HCT116 (cell line): ENCODE measurements at regions not wholly inside any gene's neighbourhood (a gene's known extent, or its start where the extent isn't known, plus 50 kb on each side); places are given as distances from the start of the nearest gene placed in this dataset.

Experiments used
- ATAC-seq: fragments of 200-7000 bp; cut with Tn5 transposase; 2 replicates; pipeline ENCODE4 v1.9.1; 2020; ENCODE audit warnings: mild to moderate bottlenecking, moderate library complexity
- BruUV-seq: library from RNA; stranded (reverse); fragments of 400-500 nt; replicated peaks from 2 replicates; lab custom pipeline; 2021; lab: Mats Ljungman, UMichigan
- CTCF ChIA-PET: fragments of 300-600 bp; sonication (Branson Sonifier 250); formaldehyde crosslinking; loops from one replicate; lab custom pipeline; 2021; ENCODE audit warnings: antibody characterized with exemption; lab: Charles Lee
- POLR2A ChIA-PET: fragments of 300-600, 350-600 bp; sonication (Branson Sonifier 250); formaldehyde crosslinking; loops from one replicate; lab custom pipeline; 2021; ENCODE audit warnings: antibody characterized with exemption; lab: Charles Lee
- RAD21 ChIA-PET, 2 experiments: fragments of 300-600 bp; sonication (Branson Sonifier 250); formaldehyde crosslinking; loops; one replicate each; lab custom pipeline; 2023; ENCODE audit warnings: low total read pairs in 2 of 2; ENCODE audit not compliant: uncharacterized antibody in 2 of 2, unreplicated experiment in 2 of 2, low non-redundant PET in 1 of 2; lab: Charles Lee
- DNase-seq: peaks from one replicate; pipeline ENCODE4 v3.0.0-alpha.2; 2010; ENCODE audit warnings: low read depth, low spot score
- H2AFZ ChIP-seq: fragments of 200-600 bp; shearing (Covaris generic), sonication (generic); 2 replicates; pipeline ENCODE4 v1.6.1; 2017; ENCODE audit warnings: low read depth, mixed run types, mixed read lengths, antibody characterized with exemption, low read length; ENCODE audit not compliant: poor library complexity, severe bottlenecking
- H3K27ac ChIP-seq: 2 replicates; pipeline ENCODE4 v1.5.1; 2012; ENCODE audit warnings: low read depth, low read length
- H3K27me3 ChIP-seq: fragments of 200-600 bp; sonication (generic); 2 replicates; pipeline ENCODE4 v1.6.1; 2016; ENCODE audit warnings: mixed run types, low read length, mixed read lengths; ENCODE audit not compliant: insufficient read depth
- H3K36me3 ChIP-seq, 2 experiments: fragments of 200-500 bp in 1 of 2; fragments of 200-600 bp in 1 of 2; sonication (Bioruptor generic) in 1 of 2; sonication (generic) in 1 of 2; 2 replicates each; pipeline versions ENCODE4 v1.5.1 to v1.6.1; 2014 to 2016; ENCODE audit warnings: low read length in 2 of 2, inconsistent platforms in 1 of 2, mixed read lengths in 1 of 2, mixed run types in 1 of 2; ENCODE audit not compliant: insufficient read depth in 2 of 2, control insufficient read depth in 1 of 2
- H3K4me1 ChIP-seq, 2 experiments: fragments of 200-600 bp in 1 of 2; sonication (generic) in 1 of 2; 2 replicates each; pipeline versions ENCODE4 v1.5.1 to v1.6.1; 2012 to 2017; ENCODE audit warnings: low read length in 2 of 2, inconsistent platforms in 1 of 2, mild to moderate bottlenecking in 1 of 2, mixed read lengths in 1 of 2, mixed run types in 1 of 2, moderate library complexity in 1 of 2; ENCODE audit not compliant: insufficient read depth in 2 of 2, control insufficient read depth in 1 of 2
- H3K4me2 ChIP-seq: fragments of 200-600 bp; sonication (generic); 2 replicates; pipeline ENCODE4 v1.6.1; 2017; ENCODE audit warnings: mixed run types, low read length, mixed read lengths
- H3K4me3 ChIP-seq, 2 experiments: fragments of 200-600 bp in 1 of 2; sonication (generic) in 1 of 2; replicated peaks in 1 of 2; 2 replicates each; pipeline ENCODE4 v1.5.1; 2011 to 2016; ENCODE audit warnings: low read length in 2 of 2, control low read depth in 1 of 2, low read depth in 1 of 2, mild to moderate bottlenecking in 1 of 2, mixed read lengths in 1 of 2, mixed run types in 1 of 2
- H3K79me2 ChIP-seq: fragments of 200-600 bp; sonication (generic); 2 replicates; pipeline ENCODE4 v1.6.1; 2017; ENCODE audit warnings: mild to moderate bottlenecking, mixed run types, low read length, moderate library complexity, mixed read lengths; ENCODE audit not compliant: insufficient read depth
- H3K9ac ChIP-seq: fragments of 200-600 bp; sonication (generic); 2 replicates; pipeline ENCODE4 v1.6.1; 2016; ENCODE audit warnings: low read length, mixed read lengths
- H3K9me2 ChIP-seq: fragments of 200-600 bp; sonication (generic), shearing (Covaris generic); 2 replicates; pipeline ENCODE4 v1.6.1; 2017; ENCODE audit warnings: mixed run types, mild to moderate bottlenecking, moderate library complexity; ENCODE audit not compliant: insufficient read depth
- H3K9me3 ChIP-seq, 2 experiments: fragments of 200-500 bp in 1 of 2; fragments of 200-600 bp in 1 of 2; sonication (Bioruptor generic) in 1 of 2; sonication (generic) in 1 of 2; 2 replicates each; pipeline ENCODE4 v1.6.1; 2014 to 2017; ENCODE audit warnings: low read length in 2 of 2, mixed read lengths in 2 of 2, inconsistent platforms in 1 of 2, low read depth in 1 of 2, mild to moderate bottlenecking in 1 of 2, mixed run types in 1 of 2, moderate library complexity in 1 of 2; ENCODE audit not compliant: control insufficient read depth in 1 of 2, insufficient read depth in 1 of 2
- H4K20me1 ChIP-seq: fragments of 200-600 bp; sonication (generic), shearing (Covaris generic); 2 replicates; pipeline ENCODE4 v1.6.1; 2017; ENCODE audit warnings: mixed run types, mild to moderate bottlenecking, moderate library complexity; ENCODE audit not compliant: insufficient read depth
- ATF3 ChIP-seq: IDR thresholded peaks from 2 replicates; pipeline ENCODE4 v1.6.1; 2012
- CBX3 ChIP-seq: IDR thresholded peaks from 2 replicates; pipeline ENCODE4 v1.6.1; 2012; ENCODE audit warnings: low read depth
- CEBPB ChIP-seq: IDR thresholded peaks from 2 replicates; pipeline ENCODE4 v1.6.1; 2012; ENCODE audit warnings: low read depth
- CTCF ChIP-seq, 3 experiments: fragments of 200-600 bp in 1 of 3; sonication (generic) in 1 of 3; IDR thresholded peaks in 2 of 3; conservative IDR thresholded peaks in 1 of 3; 2 replicates each; pipeline ENCODE4 v1.5.1; 2012 to 2017; ENCODE audit warnings: low read depth in 2 of 3, low read length in 2 of 3, antibody characterized with exemption in 1 of 3, borderline replicate concordance in 1 of 3, control low read depth in 1 of 3, mild to moderate bottlenecking in 1 of 3, mixed read lengths in 1 of 3, mixed run types in 1 of 3, moderate library complexity in 1 of 3; ENCODE audit not compliant: insufficient read depth in 1 of 3
- EGR1 ChIP-seq: IDR thresholded peaks from 2 replicates; pipeline ENCODE4 v1.6.1; 2012; ENCODE audit warnings: low read depth
- ELF1 ChIP-seq: IDR thresholded peaks from 2 replicates; pipeline ENCODE4 v1.6.1; 2012; ENCODE audit warnings: low read depth, borderline replicate concordance
- EZH2 ChIP-seq: fragments of 200-600 bp; sonication (generic); IDR thresholded peaks from 2 replicates; pipeline ENCODE4 v1.6.1; 2017; ENCODE audit warnings: antibody characterized with exemption, mixed run types
- FOSL1 ChIP-seq: IDR thresholded peaks from 2 replicates; pipeline ENCODE4 v1.6.1; 2012; ENCODE audit warnings: low read depth
- JUND ChIP-seq: IDR thresholded peaks from 2 replicates; pipeline ENCODE4 v1.6.1; 2012
- POLR2A ChIP-seq: IDR thresholded peaks from 2 replicates; pipeline ENCODE4 v1.7.0; 2011; ENCODE audit warnings: borderline replicate concordance; ENCODE audit not compliant: insufficient read depth, insufficient read length; ENCODE audit errors: extremely low read depth
- POLR2AphosphoS5 ChIP-seq: IDR thresholded peaks from 2 replicates; pipeline ENCODE4 v1.6.1; 2011; ENCODE audit warnings: mild to moderate bottlenecking, low read depth, low read length, moderate library complexity
- SIN3A ChIP-seq: IDR thresholded peaks from 2 replicates; pipeline ENCODE4 v1.6.1; 2012; ENCODE audit warnings: low read depth
- SRF ChIP-seq: IDR thresholded peaks from 2 replicates; pipeline ENCODE4 v1.6.1; 2012; ENCODE audit warnings: low read depth
- TCF7L2 ChIP-seq: IDR thresholded peaks from 2 replicates; pipeline ENCODE4 v1.7.0; 2011; ENCODE audit warnings: borderline replicate concordance, inconsistent platforms; ENCODE audit not compliant: insufficient read depth, insufficient read length; ENCODE audit errors: extremely low read depth
- YY1 ChIP-seq: IDR thresholded peaks from 2 replicates; pipeline ENCODE4 v1.6.1; 2011; ENCODE audit warnings: low read length, low read depth, moderate library complexity, mild to moderate bottlenecking; ENCODE audit not compliant: insufficient replicate concordance; ENCODE audit errors: extremely low read depth
- ZBTB33 ChIP-seq: IDR thresholded peaks from 2 replicates; pipeline ENCODE4 v1.6.1; 2011; ENCODE audit warnings: mild to moderate bottlenecking, low read length, moderate library complexity; ENCODE audit not compliant: insufficient replicate concordance; ENCODE audit errors: extremely low read depth
- ZNF274 ChIP-seq: fragments of 200-500 bp; sonication (Bioruptor generic); IDR thresholded peaks from 2 replicates; pipeline ENCODE4 v1.6.1; 2014; ENCODE audit warnings: mild to moderate bottlenecking, low read depth, low read length, inconsistent platforms
- intact Hi-C: fragments of 100-400 bp; cut with micrococcal nuclease; formaldehyde crosslinking; loops from 2 replicates; pipeline ENCODE4 v1.10.0; 2022

GRCh38 chr2:223313101-223313500 lies 261.1 kb downstream of the KCNE4 start:
- no peaks in the 10 kb centered on the region for H3K9me2 ChIP-seq
- no peak overlapping the region for H3K4me2 ChIP-seq
- no peaks in the 10 kb centered on the region for H3K4me1 ChIP-seq
- ChIA-PET POLR2A (no interaction called here), CTCF (no interaction called here), RAD21 (no interaction called here)
- TF ChIP-seq YY1 (no peak), JUND (no peak), CTCF (IDR thresholded peaks at IDR 0.05 in 2 of 3, conservative IDR thresholded peaks at IDR 0.05 in 1 of 3; ENCODE audit: borderline replicate concordance in 1 of 3, insufficient read depth in 1 of 3, low read depth in 2 of 3, low read length in 2 of 3) (no peak), ELF1 (no peak)
- H4K20me1 ChIP-seq, result no peaks in the 10 kb centered on the region
- H3K9me3 ChIP-seq, result no peaks in the 10 kb centered on the region
- no TSS peak for BruUV-seq
- no peaks in the 10 kb centered on the region for H3K36me3 ChIP-seq
- H3K9ac ChIP-seq, result no peak overlapping the region
- no peak overlapping the region for H3K27ac ChIP-seq
- no peak overlapping the region for H2AFZ ChIP-seq
- ATAC-seq (no peak), DNase-seq (no peak)
- H3K4me3 ChIP-seq, result no peak overlapping the region
- no peaks in the 10 kb centered on the region for H3K79me2 ChIP-seq
- intact Hi-C loops, result no loop called here
- H3K27me3 ChIP-seq, result no peaks in the 10 kb centered on the region

GRCh38 chr2:223314811-223315210 lies 262.8 kb downstream of the KCNE4 start:
- no peaks in the 10 kb centered on the region for H3K9me2 ChIP-seq
- no peaks in the 10 kb centered on the region for H3K9me3 ChIP-seq
- intact Hi-C loops, result no loop called here
- H3K27ac ChIP-seq, result no peak overlapping the region
- H4K20me1 ChIP-seq, result no peaks in the 10 kb centered on the region
- H3K79me2 ChIP-seq, result no peaks in the 10 kb centered on the region
- ChIA-PET CTCF (no interaction called here), POLR2A (no interaction called here), RAD21 (no interaction called here)
- H3K4me3 ChIP-seq, result no peak overlapping the region
- H3K36me3 ChIP-seq, result no peaks in the 10 kb centered on the region
- H3K4me1 ChIP-seq, result no peaks in the 10 kb centered on the region
- no TSS peak for BruUV-seq
- H2AFZ ChIP-seq, result no peak overlapping the region
- ATAC-seq, result no peak
- no peak overlapping the region for H3K9ac ChIP-seq
- H3K27me3 ChIP-seq, result no peaks in the 10 kb centered on the region
- H3K4me2 ChIP-seq, result no peak overlapping the region
- DNase-seq, result no peak
- TF ChIP-seq FOSL1, result no peak
- TF ChIP-seq POLR2A, result no peak
- TF ChIP-seq ZBTB33, result no peak
- TF ChIP-seq ZNF274, result no peak
- TF ChIP-seq EGR1, result no peak
- TF ChIP-seq SRF, result no peak
- no peak for TF ChIP-seq EZH2
- TF ChIP-seq SIN3A, result no peak
- TF ChIP-seq YY1, result no peak
- no peak for TF ChIP-seq POLR2AphosphoS5
- no peak for TF ChIP-seq TCF7L2
- TF ChIP-seq ATF3, result no peak
- no peak for TF ChIP-seq CBX3
- no peak for TF ChIP-seq CEBPB
